ENCODE measurements at regions not wholly inside any gene's neighbourhood (a gene's known extent, or its start where the extent isn't known, plus 50 kb on each side); places are given as distances from the start of the nearest gene placed in this dataset.

DNA sequence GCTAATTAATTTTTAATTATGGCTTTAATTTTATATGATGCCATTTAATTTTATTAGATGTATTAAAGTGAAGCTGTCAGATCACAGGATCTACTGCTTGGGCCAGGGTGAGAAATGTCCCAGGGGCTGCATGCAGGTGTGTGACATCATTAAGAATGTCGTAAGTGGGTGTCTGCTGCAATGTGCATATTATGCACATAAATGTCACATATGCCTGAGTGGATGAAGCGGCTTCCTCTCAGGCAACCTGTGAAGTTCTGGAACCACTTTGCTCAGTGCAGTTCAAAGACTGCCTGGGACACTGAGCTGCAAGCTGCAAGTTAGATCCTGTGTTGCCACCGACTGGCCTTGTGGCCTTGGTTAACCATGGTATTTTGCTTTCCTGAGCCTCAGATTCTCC, 355.0 kb downstream of the UQCRFS1 start:
- ChIA-PET POLR2A (no interaction called here), CTCF (no interaction called here)
- TF ChIP-seq CTCF (IDR thresholded peaks at IDR 0.05), result no peak
- no peak for DNase-seq
- no peak for ATAC-seq (ENCODE audit: low read depth)
- H3K9me3 Mint-ChIP-seq, result peaks cover 15% of the 10 kb centered on the region
- H3K4me3 Mint-ChIP-seq, result no peak overlapping the region
- no peaks in the 10 kb centered on the region for H3K27me3 Mint-ChIP-seq
- intact Hi-C loops (cut with micrococcal nuclease), result no loop called here
- H3K36me3 Mint-ChIP-seq (ENCODE audit: low read depth), result no peaks in the 10 kb centered on the region
- H3K27ac Mint-ChIP-seq, result no peak overlapping the region
- H3K4me1 Mint-ChIP-seq, result no peaks in the 10 kb centered on the region

GRCh38 chr19:28855216-28855615, 357.7 kb downstream of the UQCRFS1 start:
- H3K4me3 Mint-ChIP-seq, result no peak overlapping the region
- POLR2A ChIA-PET, result no interaction called here
- CTCF ChIA-PET, result no interaction called here
- ATAC-seq (ENCODE audit: low read depth) (no peak), DNase-seq (no peak)
- intact Hi-C loops (cut with micrococcal nuclease), result no loop called here
- no peaks in the 10 kb centered on the region for H3K36me3 Mint-ChIP-seq (ENCODE audit: low read depth)
- H3K9me3 Mint-ChIP-seq, result peaks cover 19% of the 10 kb centered on the region
- no peak for TF ChIP-seq CTCF (IDR thresholded peaks at IDR 0.05)
- H3K27me3 Mint-ChIP-seq, result no peaks in the 10 kb centered on the region
- no peaks in the 10 kb centered on the region for H3K4me1 Mint-ChIP-seq
- H3K27ac Mint-ChIP-seq, result no peak overlapping the region

GRCh38 chr19:28847468-28847867, 365.5 kb downstream of the UQCRFS1 start:
- Mint-ChIP-seq H3K27me3 (no peaks in the 10 kb centered on the region), H3K9me3 (no peaks in the 10 kb centered on the region), H3K36me3 (ENCODE audit: low read depth) (no peaks in the 10 kb centered on the region), H3K4me3 (no peak overlapping the region), H3K4me1 (no peaks in the 10 kb centered on the region), H3K27ac (no peak overlapping the region)
- ChIA-PET POLR2A (no interaction called here), CTCF (no interaction called here)
- TF ChIP-seq CTCF (IDR thresholded peaks at IDR 0.05), result no peak
- ATAC-seq (ENCODE audit: low read depth) (no peak), DNase-seq (no peak)
- intact Hi-C loops (cut with micrococcal nuclease), result no loop called here

DNA sequence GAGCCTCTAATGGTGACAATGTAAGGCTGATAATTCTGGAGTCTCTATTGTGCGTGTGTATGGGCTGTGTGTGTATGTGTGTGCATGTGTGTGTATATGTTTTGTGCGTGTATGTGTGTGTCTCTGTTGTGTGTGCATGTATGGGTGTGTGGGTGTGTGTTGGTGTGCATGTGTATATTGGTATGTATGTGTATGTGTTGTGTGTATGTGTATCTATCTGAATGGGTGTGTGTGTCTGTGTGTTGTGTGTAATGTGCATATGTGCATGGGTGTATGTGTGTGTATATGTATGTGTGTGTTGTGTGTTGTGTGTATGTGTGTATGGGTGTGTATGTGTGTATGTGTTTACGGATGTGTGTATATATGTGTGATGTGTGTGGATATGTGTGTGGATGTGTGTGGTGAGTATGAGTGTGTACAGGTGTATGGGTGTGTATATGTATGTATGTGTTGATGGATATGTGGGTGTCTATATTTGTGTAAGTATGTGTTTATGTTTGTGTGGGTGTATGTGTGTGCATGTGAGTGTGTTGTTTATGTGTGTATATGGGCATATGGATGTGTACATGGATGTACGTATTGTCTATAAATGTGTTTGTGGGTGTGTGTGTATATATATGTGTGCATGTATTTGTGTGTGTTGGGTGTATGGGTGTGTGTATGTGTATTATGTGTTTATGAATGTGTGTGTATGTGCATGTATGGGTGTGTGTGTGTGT, 366.7 kb downstream of the UQCRFS1 start:
- Mint-ChIP-seq H3K4me1 (no peaks in the 10 kb centered on the region), H3K9me3 (no peaks in the 10 kb centered on the region), H3K27me3 (no peaks in the 10 kb centered on the region), H3K36me3 (ENCODE audit: low read depth) (no peaks in the 10 kb centered on the region), H3K27ac (no peak overlapping the region), H3K4me3 (no peak overlapping the region)
- DNase-seq (no peak), ATAC-seq (ENCODE audit: low read depth) (no peak)
- CTCF ChIA-PET, result no interaction called here
- POLR2A ChIA-PET, result no interaction called here
- TF ChIP-seq CTCF (IDR thresholded peaks at IDR 0.05), result no peak
- intact Hi-C loops (cut with micrococcal nuclease), result no loop called here

GRCh38 chr19:28843761-28844492, 369.0 kb downstream of the UQCRFS1 start:
- ATAC-seq (ENCODE audit: low read depth) (no peak), DNase-seq (no peak)
- H3K27me3 Mint-ChIP-seq, result no peaks in the 10 kb centered on the region
- H3K36me3 Mint-ChIP-seq (ENCODE audit: low read depth), result no peaks in the 10 kb centered on the region
- TF ChIP-seq CTCF (IDR thresholded peaks at IDR 0.05), result no peak
- no peak overlapping the region for H3K27ac Mint-ChIP-seq
- H3K9me3 Mint-ChIP-seq, result no peaks in the 10 kb centered on the region
- intact Hi-C loops (cut with micrococcal nuclease), result no loop called here
- ChIA-PET CTCF (no interaction called here), POLR2A (no interaction called here)
- no peaks in the 10 kb centered on the region for H3K4me1 Mint-ChIP-seq
- H3K4me3 Mint-ChIP-seq, result no peak overlapping the region
